ENCODE measurements at regions not wholly inside any gene's neighbourhood (a gene's known extent, or its start where the extent isn't known, plus 50 kb on each side); places are given as distances from the start of the nearest gene placed in this dataset.
"Not testable (repeated sequence)": the region's sequence is repeated elsewhere in the genome, so short reads cannot be mapped to it uniquely, and the experiment has no call there.

GRCh38 chr2:18017381-18017780, 138.9 kb downstream of the KCNS3 start:
- not testable (repeated sequence) for DNase-seq (ENCODE audit: low read depth in 2 of 2)

GRCh38 chr2:18009891-18010290, 131.4 kb downstream of the KCNS3 start:
- no peak for DNase-seq (ENCODE audit: low read depth in 2 of 2)

GRCh38 chr2:18005411-18005810, 126.9 kb downstream of the KCNS3 start:
- no peak for DNase-seq (ENCODE audit: low read depth in 2 of 2)

DNA sequence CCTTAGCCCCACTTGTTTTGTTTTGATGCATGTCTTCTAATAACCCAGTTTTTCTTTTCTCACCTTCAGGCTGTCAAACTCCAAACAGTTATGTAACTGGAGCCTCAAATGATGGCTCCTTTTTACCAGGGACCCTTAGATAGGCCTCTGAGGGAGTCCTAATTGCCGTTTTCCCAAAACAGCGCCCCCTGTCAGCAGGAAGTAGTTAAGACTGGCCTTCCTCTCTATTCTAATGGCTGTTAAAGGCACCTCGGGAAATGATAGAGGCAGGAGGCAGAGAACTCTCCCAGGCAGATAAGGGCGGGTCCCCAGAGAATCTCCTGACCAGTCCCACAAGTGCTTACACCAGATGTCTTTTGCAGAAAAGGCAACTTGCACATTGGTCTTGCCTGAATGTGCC, 123.2 kb downstream of the KCNS3 start:
- DNase-seq (ENCODE audit: low read depth in 2 of 2), result no peak

- DNase-seq (ENCODE audit: low read depth in 2 of 2), result no peak
Observed at GRCh38 chr2:17996978-17997377, 118.5 kb downstream of the KCNS3 start.

GRCh38 chr2:17995593-17995992, 117.1 kb downstream of the KCNS3 start:
- DNase-seq (ENCODE audit: low read depth in 2 of 2), result no peak
